ENCODE measurements at regions not wholly inside any gene's neighbourhood (a gene's known extent, or its start where the extent isn't known, plus 50 kb on each side); places are given as distances from the start of the nearest gene placed in this dataset.

GRCh38 chr4:71268166-71268565 is 70.7 kb upstream of the SLC4A4 start:
- TF ChIP-seq CTCF (IDR thresholded peaks at IDR 0.05; ENCODE audit: low read depth, low read length) (no peak), EZH2phosphoT487 (IDR thresholded peaks at IDR 0.05; ENCODE audit: low read depth) (no peak)

Measured in OCI-LY3 (cell line).